NCI-H2107 (cell line): ENCODE measurements at regions not wholly inside any gene's neighbourhood (a gene's known extent, or its start where the extent isn't known, plus 50 kb on each side); places are given as distances from the start of the nearest gene placed in this dataset.

Source experiments
- DNase-seq: peaks from one replicate; lab custom pipeline; 2025; lab: John Stamatoyannopoulos, UW

DNA sequence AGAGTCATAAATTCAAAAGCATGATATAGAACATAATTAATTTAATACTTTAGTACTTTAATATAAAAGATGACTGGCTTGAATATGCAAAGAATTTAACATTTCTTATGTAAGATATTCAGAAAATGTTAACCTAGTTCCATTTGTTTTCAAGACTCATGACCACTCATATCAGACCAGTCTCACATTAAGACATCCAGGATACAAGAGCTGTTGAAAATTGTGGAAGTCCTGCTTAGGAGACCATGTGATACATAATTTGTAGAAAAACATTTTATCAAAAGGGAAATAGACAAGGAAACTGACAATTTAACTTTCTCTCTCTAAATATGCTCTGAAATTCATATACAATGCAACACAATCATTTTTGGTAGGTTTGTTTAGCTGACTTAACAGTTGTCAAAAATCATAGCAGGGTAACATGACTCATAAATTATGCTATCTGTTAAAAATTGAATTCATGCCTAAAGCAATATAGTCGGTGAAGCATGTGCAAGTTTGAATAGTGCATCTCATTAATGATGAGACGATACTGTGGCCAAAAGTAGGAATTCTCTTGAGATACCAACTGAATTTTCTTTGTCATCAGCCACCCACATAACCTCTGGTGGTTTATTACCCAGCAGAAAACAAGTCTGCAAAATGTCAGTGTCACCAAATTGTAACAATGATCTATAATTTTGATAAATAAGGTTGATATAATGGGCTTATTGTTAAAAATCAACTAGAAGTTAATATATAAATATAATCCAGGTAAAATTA, 211.4 kb downstream of the GASK1B start:
- DNase-seq, result no peak

DNA sequence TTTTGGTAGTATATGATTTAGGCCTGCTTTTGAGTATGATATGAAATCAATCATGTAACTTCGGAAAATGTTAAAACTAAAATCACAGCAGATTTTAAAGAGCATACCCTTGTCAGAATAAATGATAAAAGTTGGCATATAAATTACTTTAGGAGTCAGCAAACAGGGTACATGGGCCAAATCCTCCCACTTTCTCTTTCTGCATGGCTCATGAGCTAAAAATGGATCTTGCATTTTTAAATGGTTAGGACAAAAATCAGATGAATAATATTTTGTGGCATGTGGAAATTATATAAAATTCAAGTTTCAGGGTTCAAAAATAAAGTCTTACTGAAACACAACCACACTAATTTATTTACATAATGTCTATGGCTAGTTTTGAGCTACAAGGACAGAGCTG, 214.9 kb downstream of the GASK1B start:
- DNase-seq, result no peak

DNA sequence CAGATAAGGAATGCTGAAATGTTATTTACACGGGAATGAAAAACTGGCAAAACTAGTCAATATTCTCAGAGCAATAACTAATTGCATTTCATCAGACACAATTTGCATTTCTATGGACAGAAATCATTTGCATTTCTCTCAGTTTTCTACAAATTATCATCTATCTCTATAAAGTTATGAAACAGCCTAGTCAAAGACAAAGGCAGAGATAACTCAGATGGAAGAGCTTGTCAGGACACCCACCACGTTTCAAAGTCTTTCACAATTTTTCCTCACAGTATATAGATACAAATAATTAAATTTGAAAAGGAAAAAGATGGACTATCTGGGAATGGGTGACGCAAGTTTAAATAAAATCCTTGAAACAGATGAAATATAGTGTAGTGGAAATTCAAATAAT, 230.8 kb downstream of the GASK1B start:
- no peak for DNase-seq

DNA sequence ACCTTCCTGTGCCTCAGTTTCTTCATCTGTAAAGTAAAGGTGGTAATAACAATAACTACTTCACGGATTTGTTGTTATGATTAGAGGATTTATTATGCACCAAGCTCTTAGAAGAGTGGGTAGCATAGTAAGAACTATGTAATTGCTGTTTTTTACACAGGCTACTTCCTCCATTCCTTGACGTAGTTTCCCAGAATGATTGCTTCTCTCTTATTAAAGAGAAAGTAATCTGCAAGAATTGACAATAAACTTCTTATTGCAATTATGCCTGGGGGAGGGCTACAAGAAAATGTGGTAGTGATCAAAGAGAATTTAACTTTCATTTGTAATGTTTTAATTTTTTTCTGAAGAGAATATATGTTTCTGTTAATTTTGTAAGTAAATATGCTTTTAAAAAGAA, 238.7 kb downstream of the GASK1B start:
- no peak for DNase-seq

DNA sequence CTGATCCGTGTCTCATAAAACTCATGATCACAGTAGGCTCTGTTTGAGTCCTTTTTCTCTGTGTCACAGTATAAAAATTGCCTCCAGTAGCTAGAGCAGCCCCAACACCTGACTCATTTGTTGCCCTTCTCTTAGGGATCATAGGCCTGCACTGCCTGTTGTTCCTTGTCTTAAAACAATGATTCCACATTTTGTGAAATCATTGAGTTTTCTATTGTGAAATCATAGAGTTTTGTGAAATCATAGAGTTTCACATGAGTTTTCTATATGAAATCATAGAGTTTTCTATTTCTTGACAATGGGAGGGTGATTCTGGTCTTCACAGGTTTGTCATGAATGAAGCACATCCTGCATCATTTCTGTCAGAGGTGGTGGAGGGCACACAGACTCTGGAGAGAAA, 239.9 kb downstream of the GASK1B start:
- DNase-seq, result no peak

DNA sequence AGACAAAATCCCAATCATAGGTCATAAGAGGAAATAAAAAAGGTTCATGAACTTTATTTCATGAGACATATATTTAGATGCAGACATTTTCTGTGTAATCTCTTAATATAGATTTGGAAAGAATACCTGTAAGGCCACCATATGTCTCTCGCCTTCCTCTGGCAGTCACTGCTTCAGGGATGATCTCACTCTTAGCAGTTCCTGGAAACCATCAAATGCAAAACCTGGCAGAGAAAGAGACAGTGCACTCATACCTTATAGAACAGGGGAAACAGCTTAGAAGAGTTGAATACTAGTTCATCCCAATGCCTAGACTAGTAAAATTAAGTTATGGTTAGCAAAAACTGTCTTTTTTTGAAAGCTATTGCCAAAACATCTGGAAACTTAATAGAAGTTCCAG, 243.3 kb downstream of the GASK1B start:
- no peak for DNase-seq

DNA sequence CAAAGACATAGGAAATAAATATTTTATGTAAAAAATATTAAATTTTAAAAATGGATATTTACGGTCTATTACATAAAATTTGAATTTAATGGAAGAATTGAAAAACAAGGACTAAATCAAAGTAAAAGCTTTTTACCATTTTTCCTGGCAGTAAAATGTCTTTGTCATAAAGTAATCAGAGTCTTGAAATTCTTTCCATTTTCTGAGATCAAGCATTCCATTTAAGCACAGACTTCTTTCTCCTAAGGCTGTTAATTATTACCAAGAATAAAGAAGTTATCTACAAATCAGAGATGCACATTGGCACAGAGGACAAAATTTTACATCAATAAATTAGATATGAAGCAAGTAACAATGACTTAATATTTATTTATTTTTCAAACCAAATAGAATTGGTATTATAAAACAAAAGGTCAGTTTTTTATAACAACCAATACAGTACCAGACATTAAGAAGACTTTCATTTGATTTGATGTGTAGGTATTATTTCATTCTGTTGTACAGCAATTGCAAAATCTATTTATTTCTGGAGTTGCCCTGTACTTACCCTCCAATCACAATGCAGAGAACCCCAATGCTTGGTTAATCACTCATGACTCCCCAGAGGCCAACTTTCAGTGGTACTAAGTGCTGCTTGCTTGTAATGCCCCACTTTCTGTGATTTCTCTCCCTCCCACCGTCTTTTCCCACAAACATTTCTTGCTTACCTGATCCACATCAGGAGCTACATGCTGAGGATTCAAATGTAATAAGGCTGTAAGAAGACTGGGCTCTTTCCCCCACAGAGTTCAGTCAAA, 254.6 kb downstream of the GASK1B start:
- DNase-seq, result no peak

DNA sequence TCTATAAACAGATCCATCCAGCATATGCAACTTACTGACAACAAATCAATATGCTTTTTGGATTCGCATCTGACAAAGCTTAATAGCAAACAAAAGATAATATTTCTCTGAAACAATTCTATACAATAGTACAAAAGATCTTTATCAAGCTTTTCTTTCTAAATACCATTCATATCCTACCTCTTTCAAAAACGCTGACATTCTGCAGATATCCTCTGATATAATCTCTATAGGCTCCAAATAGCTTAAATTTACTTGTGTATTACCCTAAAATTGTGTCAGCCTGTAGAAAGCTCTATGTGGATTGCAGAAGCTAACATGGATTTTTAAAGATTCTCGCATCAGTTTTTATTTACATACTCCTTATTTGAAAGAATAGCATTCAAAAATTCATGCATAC, 260.6 kb downstream of the GASK1B start:
- no peak for DNase-seq

DNA sequence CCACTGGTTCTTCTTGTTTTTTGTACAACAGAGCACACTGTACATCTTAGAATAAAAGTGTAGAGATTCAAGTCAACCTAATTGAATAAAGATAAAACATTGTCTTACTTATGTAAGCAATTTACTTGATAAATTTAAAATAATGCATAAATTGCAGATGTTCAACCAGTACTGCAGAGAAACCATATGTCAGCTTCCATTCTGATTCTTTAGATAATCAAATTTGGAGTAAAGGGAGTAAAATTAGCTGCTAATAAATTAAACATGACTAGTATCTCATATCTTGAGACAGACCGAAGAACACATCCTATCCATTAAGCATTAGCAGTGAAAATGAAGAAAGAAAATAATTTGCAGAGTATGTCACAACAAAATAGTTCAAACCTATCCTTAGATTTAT, 261.2 kb downstream of the GASK1B start:
- no peak for DNase-seq

DNA sequence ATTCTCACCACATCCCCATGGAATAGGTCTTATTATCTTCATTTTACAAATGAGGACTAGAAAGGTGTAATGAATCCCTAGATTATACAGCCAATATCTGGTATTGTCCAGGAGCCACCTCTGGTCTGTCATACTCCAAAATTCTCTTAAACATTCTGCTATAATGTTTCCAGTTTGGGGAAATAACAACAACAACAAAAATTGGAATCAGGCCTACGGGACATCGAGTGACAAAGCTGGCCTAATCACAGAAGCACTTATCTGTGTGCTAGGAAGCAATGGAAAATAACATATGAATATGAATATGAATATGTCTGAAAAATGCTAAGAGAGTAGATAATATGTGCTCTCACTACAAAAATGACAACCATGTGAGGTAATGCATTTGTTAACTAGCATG, 264.1 kb downstream of the GASK1B start:
- no peak for DNase-seq

DNA sequence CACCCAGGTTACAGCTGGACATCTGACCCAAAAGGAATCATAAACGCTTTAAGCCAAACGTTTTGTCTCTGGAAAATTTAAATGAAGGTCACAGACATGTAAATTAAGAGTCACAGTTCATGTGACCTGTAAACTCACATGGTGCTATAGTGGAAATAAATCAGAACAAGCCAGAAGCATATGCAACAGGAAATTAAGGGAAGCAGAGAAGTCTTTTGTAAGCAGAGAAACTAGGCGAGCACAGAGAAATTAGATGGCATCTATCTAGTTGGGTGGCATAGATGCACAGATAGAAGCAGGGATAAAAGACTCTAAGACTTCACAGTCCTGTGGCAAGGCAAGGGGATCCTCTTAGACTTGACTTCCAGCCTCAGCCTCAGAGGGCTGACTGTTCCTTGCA, 264.8 kb downstream of the GASK1B start:
- no peak for DNase-seq

DNA sequence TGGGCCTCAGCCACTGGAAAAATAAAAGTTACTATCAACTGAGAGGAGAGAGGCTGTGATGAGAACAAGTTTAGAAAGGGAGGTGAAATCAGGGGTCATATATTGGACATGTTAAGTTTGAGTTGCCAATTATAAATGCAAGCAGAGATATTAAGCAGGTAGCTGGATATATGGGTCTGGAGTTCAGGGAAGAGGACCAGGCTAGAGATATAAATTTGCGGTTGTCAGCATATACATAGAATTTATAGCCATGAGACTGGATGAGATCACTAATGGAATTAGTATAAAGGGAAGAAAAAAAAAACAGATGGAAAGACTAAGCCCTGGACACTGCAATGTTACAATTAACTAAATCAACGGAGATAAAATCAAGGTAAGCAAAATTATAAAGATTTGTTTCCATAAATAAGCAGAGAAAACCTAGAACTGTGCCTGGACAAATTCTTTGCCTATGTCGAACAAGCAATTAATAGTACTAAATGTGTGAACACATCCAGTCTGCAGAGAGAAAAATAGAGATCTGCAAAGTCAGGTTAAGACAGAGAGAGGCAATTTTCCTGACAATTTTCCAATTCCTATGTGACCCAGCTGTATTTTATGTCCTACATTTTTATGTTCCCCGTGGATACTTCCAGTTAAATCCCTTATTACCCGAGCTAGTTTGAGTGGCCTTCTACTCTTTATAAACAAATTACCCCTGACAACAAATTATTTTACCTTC, 265.4 kb downstream of the GASK1B start:
- no peak for DNase-seq

DNA sequence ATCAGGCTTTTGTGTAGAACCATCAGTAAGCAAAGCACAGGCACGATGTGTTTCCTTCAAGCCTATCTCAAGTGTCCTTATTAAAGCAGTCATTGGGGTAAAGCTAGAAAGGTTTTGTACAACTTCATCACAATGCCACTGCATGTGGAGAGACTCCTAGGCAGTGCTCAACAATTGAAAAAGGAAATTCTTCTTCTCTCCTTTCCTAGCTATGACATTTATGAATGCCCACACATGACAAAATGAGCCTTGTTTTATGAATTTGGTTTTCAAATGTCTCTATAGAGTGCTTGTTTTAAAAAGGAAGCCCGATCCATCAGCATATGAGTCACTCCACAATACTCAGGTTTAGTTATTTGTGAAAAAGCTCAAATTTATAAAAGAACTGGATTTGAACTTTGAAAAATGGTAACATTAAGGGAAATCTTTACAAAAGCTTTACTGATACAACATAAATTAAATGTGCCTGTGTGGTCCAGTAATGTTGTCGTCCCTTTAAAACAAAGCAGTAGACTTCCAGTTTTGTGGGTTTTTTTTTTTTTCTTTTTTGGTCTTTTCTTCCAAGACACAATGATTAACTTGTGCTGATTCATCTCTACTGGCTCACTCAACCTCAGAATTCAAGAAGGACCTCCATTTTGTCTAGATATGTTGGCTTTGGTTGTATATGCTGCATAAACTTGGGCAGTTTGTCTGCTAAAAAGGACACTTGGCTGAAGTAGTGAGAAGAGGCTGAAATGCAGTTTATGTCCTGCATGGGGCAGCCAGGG, 273.8 kb downstream of the GASK1B start:
- DNase-seq, result no peak

DNA sequence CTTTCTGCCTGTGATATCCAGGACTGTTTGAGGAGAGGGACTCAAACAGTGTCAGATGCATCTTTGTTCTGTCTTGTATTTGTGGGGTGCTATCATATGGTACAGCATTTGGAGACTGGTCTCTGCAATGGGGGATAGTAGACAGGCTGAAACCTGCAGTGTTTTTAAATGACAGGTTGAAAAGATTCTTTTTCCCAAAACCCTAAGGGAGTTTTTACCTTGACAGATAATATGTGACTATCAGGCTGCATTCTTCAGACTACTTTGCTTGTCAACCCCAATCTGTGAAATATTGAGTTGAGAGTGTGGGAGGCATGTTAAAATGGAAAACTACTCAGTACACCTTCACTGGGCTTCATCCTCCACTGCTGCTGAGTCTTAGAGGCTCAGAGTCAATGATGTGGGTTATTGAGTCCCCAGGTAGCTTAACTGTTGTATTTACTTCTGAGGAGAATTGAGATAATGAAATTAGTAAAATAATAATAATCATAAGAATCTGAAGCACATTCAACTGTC, 274.9 kb downstream of the GASK1B start:
- no peak for DNase-seq

DNA sequence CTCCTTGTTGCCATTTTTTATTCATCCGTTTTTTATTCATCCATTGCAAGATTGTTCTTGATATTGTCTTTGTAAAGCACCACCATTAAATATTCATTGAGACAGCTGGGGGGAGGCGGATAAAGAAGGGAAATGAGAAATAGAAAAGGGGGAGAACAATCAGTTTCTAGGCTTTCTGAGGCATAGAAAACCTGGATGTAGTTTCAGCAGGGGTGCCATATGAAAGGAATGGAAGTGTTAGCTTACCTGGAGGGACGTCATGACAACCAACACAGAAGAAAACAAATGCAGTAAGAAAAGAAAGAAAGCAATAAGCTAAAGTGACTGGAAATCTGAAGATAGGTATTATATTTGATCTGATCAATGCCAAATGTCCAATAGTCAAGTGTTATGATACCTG, 276.1 kb downstream of the GASK1B start:
- no peak for DNase-seq

DNA sequence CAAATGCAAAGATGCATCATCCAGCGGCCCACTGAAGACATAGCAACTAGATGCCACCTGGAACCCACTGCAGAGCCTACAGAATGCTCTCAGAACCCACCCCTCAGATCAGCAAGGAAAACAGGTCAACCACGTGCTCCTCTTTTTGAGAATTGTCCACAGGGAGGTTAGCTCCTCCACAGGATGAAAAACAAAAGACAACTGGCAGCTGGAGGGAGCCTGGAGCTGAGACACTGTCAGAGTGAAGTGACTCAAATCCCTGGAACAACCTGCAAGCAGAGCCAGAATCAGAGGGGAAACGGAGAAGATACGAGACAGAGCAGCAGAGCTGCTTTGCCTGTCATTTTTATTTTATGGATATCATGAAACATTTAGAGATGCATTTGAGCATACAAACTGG, 277.6 kb downstream of the GASK1B start:
- no peak for DNase-seq

DNA sequence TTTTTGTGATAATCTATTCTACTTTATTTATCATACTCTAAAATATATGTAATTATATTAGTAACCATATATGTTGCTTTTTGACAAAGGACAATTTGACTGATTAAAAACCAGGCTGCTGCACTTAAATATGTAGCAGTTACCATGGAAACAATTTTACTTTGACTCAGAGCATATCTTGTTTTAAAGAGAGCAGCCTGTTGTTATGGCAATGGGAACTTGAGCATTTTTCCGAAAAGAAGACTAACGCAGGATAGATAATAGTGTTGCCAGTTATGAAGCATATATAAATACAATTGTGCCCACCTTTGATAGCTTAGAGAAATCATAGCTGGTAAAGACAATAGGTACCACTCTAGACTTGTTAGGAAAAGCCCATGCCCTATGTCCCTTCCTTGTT, 283.0 kb downstream of the GASK1B start:
- no peak for DNase-seq

DNA sequence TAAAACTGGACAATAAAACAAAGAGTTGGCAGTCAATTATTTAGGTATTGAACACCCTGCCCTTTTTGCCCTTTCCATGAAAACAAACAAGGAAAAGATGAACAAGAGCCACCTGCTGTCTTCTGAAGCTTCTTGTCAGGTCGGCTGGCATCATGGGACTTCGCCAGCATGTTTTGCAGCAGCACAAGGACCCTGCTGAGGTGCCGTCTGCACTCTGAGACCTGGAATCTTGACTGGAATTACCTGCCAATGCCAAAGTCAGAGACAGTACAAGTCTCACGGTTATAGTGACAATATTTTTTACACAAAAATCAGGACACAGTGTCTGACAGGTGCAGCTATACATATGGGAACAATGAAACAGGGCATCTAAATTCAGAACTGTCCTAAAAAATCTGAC, 284.5 kb downstream of the GASK1B start:
- no peak for DNase-seq

DNA sequence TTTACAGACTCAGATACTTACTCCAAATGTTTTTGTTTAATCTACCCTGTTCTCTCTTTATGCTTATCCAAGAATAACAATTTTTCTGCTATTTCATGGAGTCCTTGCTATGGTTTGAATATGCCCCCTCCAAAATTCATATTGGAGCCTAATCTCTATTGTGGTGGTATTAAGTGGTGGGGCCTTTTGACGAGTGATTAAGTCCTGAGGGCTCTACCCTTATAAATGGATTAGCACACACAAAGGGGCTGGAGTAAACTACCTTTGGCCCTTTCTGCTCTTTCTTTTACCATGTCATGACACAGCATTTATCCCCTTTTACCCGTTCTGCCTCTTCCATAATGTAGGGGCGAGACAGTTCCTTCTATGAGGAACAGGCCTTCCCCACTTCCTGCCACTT, 285.5 kb downstream of the GASK1B start:
- DNase-seq, result no peak

DNA sequence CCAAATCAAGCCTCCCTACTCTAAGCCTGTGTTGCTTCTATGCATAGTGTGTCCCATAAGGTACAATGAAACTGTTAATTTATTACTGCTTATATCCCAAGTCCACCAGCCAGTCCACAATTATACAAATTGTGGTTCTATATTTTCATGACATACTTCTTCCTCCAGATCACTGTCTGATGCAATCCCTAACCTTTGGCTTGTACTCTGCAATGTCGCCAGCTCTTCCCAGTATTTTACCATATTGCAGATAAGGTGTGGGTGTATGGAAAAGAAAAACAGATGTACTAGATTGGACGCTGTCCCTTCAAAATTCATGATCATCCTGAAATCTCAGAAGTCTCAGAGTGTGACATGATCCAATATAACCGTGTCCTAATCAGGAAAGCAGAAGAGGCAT, 286.2 kb downstream of the GASK1B start:
- DNase-seq, result no peak

DNA sequence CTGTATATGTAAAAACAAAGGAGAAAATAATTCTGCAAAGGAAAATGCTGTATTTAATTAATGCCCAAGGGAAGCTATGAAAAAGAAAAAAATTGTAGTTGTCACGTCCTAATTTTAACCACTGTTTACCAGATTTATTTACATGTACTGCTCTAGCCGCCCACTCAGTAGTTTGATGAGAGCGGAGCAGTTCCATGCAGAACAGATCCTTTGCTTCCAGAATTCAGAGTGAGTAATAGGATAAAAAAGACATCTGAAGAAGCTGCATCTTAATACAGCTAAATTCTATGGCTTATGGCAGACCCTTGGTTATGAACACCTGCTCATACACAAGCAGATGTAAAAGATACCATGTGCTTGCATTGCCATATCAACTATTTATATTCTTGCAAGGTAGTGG, 287.0 kb downstream of the GASK1B start:
- DNase-seq, result no peak

DNA sequence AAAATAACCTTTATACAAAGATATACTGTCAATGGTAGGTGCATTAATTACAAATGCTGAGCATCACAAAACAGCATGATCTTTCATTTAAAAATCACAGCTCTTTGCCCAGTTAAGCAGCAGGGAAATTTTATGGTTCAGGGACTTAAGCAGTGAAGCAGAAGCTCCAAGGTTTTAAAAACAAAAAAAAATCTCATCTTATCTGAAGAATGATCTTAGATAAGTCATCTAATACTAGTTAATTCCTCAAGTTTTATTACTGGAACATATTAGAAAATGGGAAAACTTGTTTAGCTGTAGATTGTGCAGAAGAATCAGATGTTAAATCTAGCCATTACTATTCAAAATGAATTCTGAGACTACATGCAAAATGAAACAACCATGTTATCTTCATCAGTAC, 289.9 kb downstream of the GASK1B start:
- DNase-seq, result no peak
